OCI-LY1 (cell line): ENCODE measurements at regions not wholly inside any gene's neighbourhood (a gene's known extent, or its start where the extent isn't known, plus 50 kb on each side); places are given as distances from the start of the nearest gene placed in this dataset.

ENCODE experiments used
- EZH2 ChIP-seq: fragments of 200-600 bp; sonication (generic), shearing (Covaris generic); IDR thresholded peaks from 2 replicates; pipeline ENCODE4 v1.8.0; 2017; ENCODE audit warnings: borderline replicate concordance, mixed run types, mild to moderate bottlenecking, antibody characterized with exemption, low read length, moderate library complexity, mixed read lengths
- TF ChIP-seq, protein P1 (sequence below): fragments of 200-600 bp; sonication (generic), shearing (Covaris generic); IDR thresholded peaks from 2 replicates; pipeline ENCODE4 v1.5.1; 2017; ENCODE audit warnings: mild to moderate bottlenecking, antibody characterized with exemption, low read length, moderate library complexity, mixed read lengths

DNA sequence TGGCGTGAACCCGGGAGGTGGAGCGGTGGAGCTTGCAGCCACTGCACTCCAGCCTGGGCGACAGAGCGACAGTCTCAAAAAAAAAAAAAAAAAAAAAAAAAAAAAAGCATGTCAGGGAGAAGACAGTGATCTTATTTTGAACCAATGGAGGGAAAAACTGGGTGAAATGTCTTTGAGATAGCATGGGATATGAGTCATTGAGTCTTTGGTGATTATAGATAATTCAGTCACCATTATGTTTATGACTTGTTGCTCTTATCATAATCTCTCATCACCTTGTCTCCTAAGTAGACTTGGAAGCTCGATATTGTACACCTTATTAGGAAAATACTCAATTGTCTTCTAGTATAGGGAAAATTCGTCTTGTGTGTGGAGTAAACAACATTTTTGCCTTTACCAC, 55.1 kb upstream of the KDM4C start:
- TF ChIP-seq, protein P1, sequence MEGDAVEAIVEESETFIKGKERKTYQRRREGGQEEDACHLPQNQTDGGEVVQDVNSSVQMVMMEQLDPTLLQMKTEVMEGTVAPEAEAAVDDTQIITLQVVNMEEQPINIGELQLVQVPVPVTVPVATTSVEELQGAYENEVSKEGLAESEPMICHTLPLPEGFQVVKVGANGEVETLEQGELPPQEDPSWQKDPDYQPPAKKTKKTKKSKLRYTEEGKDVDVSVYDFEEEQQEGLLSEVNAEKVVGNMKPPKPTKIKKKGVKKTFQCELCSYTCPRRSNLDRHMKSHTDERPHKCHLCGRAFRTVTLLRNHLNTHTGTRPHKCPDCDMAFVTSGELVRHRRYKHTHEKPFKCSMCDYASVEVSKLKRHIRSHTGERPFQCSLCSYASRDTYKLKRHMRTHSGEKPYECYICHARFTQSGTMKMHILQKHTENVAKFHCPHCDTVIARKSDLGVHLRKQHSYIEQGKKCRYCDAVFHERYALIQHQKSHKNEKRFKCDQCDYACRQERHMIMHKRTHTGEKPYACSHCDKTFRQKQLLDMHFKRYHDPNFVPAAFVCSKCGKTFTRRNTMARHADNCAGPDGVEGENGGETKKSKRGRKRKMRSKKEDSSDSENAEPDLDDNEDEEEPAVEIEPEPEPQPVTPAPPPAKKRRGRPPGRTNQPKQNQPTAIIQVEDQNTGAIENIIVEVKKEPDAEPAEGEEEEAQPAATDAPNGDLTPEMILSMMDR: no peak
- TF ChIP-seq EZH2: no peak
